BLaER1 treated with 17β-estradiol and CSF1 and Interleukin-3, amounts not matched to agents 10 nM and 100 nM (cell line): ENCODE measurements at regions not wholly inside any gene's neighbourhood (a gene's known extent, or its start where the extent isn't known, plus 50 kb on each side); places are given as distances from the start of the nearest gene placed in this dataset.

ENCODE experiments used
- H3K27ac ChIP-seq, 11 experiments: shearing (Covaris generic); formaldehyde crosslinking; 2 replicates each; pipeline ENCODE4 v1.8.1; 2022
- H3K27me3 ChIP-seq, 11 experiments: shearing (Covaris generic); formaldehyde crosslinking; 2 replicates each; pipeline ENCODE4 v1.8.1; 2022
- H3K36me3 ChIP-seq, 11 experiments: shearing (Covaris generic); formaldehyde crosslinking; 2 replicates each; pipeline ENCODE4 v1.8.1; 2022
- H3K4me1 ChIP-seq, 10 experiments: shearing (Covaris generic); formaldehyde crosslinking; 2 replicates each; pipeline ENCODE4 v1.8.1; 2022
- H3K4me2 ChIP-seq, 11 experiments: shearing (Covaris generic); formaldehyde crosslinking; 2 replicates each; pipeline ENCODE4 v1.8.1; 2022
- H3K4me3 ChIP-seq, 10 experiments: shearing (Covaris generic); formaldehyde crosslinking; 2 replicates each; pipeline ENCODE4 v1.8.1; 2022
- H3K9ac ChIP-seq, 11 experiments: shearing (Covaris generic); formaldehyde crosslinking; 2 replicates each; pipeline ENCODE4 v1.8.1; 2022
- H3K9me3 ChIP-seq, 11 experiments: shearing (Covaris generic); formaldehyde crosslinking; replicated peaks in 1 of 11; 2 replicates each; pipeline ENCODE4 v1.8.1; 2022
- H4K20me1 ChIP-seq, 11 experiments: shearing (Covaris generic); formaldehyde crosslinking; 2 replicates each; pipeline ENCODE4 v1.8.1; 2022
- Cebpa-rat ChIP-seq, 11 experiments: shearing (Covaris generic); IDR thresholded peaks; 2 replicates each; pipeline ENCODE4 v1.8.1; 2022

DNA sequence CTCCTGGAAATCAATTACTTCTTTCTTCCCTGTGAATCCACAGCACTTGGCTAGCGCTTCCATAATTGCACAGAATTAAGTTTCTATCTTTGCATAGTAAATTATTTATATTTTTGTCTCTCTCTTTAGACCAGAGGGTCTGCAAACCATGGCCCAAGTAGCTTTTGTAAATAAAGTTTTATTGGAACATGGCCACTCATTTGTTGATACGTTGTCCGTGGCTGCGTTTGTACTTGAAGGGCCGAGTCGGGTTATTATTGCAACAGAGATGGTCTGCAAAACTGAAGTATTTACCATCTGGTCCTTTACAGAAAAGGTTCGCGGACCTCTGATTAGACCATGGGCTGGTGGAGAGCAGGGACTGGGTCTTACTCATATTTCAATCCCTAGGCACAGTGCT, 102.5 kb downstream of the RPLP1 start:
- H3K4me2 ChIP-seq, result no peak overlapping the region
- no peaks in the 10 kb centered on the region; a peak in 1 of 22 replicates for H4K20me1 ChIP-seq
- TF ChIP-seq Cebpa-rat (IDR thresholded peaks at IDR 0.05), result no peak
- no peaks in the 10 kb centered on the region for H3K27me3 ChIP-seq
- no peak overlapping the region for H3K27ac ChIP-seq
- H3K9ac ChIP-seq, result no peak overlapping the region
- no peaks in the 10 kb centered on the region for H3K36me3 ChIP-seq
- peaks cover 17 to 26% (median 21%) of the 10 kb centered on the region in 11 experiments for H3K9me3 ChIP-seq
- H3K4me1 ChIP-seq, result peaks cover 0 to 13% (median 5%) of the 10 kb centered on the region in 10 experiments; a peak in 9 of 20 replicates
- no peak overlapping the region for H3K4me3 ChIP-seq

DNA sequence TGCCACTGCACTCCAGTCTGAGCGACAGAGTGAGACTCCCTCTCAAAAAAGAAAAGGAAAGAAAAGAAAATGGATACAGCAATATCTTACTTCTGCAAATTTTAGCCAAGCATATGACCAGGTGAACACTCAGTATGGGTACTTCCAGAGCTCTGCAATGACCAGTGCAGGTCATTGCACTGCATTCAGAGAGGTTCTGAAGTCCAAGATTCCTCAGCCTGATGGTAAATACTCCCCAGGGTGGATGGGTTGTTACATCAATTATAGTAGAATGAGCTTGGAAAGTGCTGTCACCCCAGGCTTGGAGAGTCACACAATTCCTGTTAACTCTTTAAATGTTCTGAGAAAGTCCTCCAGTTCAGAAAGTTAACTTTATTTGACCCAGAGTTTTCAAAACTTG, 103.7 kb downstream of the RPLP1 start:
- H3K9ac ChIP-seq, result no peak overlapping the region
- no peaks in the 10 kb centered on the region for H3K27me3 ChIP-seq
- H4K20me1 ChIP-seq, result no peaks in the 10 kb centered on the region; a peak in 1 of 22 replicates
- peaks cover 13 to 20% (median 16%) of the 10 kb centered on the region in 11 experiments for H3K9me3 ChIP-seq
- no peak for TF ChIP-seq Cebpa-rat (IDR thresholded peaks at IDR 0.05)
- no peaks in the 10 kb centered on the region for H3K36me3 ChIP-seq
- H3K27ac ChIP-seq, result no peak overlapping the region
- H3K4me3 ChIP-seq, result no peak overlapping the region
- no peak overlapping the region for H3K4me2 ChIP-seq
- peaks cover 0 to 10% (median 2%) of the 10 kb centered on the region in 10 experiments; a peak in 4 of 20 replicates for H3K4me1 ChIP-seq

DNA sequence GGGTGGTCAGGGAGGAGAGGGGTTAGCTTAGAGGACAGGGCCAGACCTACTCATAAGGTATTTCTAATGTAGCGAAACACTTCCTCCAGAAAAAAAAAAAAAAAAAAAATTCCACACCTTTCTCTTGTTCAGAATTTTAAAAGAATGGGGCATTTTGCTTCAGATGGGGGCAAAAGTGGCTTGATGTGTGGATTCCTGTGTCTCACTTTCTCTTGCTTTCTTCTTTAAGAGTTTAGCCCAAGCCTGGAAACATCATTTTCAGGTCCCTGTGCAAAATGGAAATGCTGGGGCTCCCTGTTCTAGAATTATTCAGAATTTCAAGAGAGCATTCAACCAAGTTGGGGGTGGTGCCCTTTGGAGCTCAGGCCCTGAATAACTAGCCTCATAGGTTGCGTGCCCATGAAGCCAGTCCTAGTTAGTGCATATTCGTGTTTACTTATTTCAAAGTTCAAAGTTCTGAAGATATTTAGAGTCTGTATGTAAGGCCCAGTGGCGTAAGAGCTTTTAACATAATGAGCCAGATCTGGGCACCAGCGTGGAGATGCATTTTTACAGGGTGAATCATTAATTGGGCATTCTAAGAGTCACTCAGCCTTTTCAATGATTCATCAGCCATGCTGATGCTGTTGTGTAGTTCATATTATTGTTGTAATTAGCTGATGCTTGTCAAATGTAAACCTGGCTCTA, 104.5 kb downstream of the RPLP1 start:
- Histone ChIP-seq H3K36me3 (no peaks in the 10 kb centered on the region), H3K9me3 (peaks cover 5 to 11% (median 7%) of the 10 kb centered on the region in 11 experiments), H3K4me1 (peaks cover 0 to 10% (median 2%) of the 10 kb centered on the region in 10 experiments; a peak in 4 of 20 replicates), H3K9ac (no peak overlapping the region), H3K4me2 (peak overlapping the region in 4 of 11 experiments; percentile 0 to 31 (median 12); a peak in 2 of 22 replicates), H3K27ac (no peak overlapping the region), H3K27me3 (no peaks in the 10 kb centered on the region), H4K20me1 (no peaks in the 10 kb centered on the region; a peak in 1 of 22 replicates), H3K4me3 (no peak overlapping the region)
- no peak for TF ChIP-seq Cebpa-rat (IDR thresholded peaks at IDR 0.05)

DNA sequence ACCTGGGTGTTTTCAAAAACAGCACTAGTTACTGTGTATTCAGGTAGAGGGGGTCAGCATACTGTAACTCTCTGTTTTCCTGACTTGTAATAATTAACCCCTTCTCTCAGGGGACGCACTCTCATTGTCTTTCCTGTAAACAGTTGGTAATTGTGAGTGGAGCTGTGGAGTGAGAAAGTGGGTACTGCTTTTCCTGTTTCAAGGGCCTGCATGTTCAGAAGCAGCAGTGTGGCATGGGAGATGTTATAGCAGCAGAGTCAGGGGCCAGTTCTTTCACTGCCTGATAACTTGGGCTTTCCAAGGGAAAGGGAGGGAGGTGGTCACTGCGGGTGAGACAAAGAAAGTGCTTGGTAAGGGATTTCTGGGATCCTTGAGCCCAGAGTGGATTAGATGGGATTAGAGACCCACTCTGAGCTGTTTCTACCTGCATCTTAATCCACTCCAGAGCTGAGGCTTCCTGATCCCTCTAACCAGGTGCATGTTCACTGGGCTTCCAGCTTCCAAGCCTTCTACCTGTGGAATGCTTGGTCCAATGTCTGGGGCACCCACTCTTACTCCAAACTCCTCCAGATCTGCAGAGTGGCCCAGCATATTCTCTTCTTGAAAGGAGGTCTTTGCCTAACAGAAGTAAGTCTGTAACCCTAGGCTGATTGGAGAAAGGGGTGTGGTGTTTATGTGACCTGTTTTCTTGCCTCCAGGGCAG, 105.2 kb downstream of the RPLP1 start:
- H3K27ac ChIP-seq, result no peak overlapping the region
- H3K4me2 ChIP-seq, result peak overlapping the region in 4 of 11 experiments; percentile 0 to 31 (median 12); a peak in 4 of 22 replicates
- H3K9me3 ChIP-seq, result peaks cover 0 to 5% (median under 1%) of the 10 kb centered on the region in 11 experiments; a peak in 8 of 22 replicates
- no peaks in the 10 kb centered on the region for H3K27me3 ChIP-seq
- TF ChIP-seq Cebpa-rat (IDR thresholded peaks at IDR 0.05), result no peak
- no peaks in the 10 kb centered on the region for H3K36me3 ChIP-seq
- H4K20me1 ChIP-seq, result no peaks in the 10 kb centered on the region; a peak in 1 of 22 replicates
- no peak overlapping the region for H3K9ac ChIP-seq
- H3K4me3 ChIP-seq, result no peak overlapping the region
- peaks cover 0 to 12% (median 4%) of the 10 kb centered on the region in 10 experiments; a peak in 7 of 20 replicates for H3K4me1 ChIP-seq

DNA sequence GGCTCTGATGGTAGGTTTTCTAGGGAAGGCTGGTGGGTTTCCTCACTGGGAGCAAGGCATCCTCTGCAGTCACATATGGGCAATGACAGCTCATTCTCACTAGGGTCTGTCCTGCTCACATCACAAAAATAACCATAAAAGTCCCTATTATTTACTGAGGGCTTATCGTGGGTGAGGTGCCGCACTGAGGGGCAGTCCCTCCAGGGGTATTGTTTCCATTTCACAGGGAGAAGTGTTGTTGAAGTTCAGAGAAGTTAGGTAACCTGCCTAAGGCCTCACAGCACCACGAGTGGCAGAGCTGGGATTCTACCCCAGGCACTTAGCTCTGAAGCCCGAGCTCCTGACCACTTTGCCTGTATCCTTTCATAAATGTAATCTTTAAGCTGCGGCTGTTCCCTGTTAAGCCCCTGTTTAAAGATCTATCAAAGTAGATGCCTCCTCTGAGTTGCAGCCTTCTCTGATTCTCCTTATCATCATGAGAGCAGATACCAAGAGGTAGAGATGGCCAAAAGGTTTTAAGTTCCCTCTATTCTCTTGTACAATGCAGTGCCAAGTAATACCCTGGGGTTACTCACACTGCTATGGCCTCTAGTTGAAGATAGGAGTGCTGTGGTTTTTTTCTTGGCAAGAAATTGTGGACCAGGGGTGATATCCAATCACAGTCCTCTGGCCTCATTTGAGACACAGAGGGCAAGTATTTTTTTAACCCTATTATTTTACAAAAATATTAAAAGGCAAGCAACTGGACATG, 107.0 kb downstream of the RPLP1 start:
- no peak overlapping the region for H3K27ac ChIP-seq
- no peaks in the 10 kb centered on the region for H3K27me3 ChIP-seq
- H3K4me1 ChIP-seq, result peaks cover 0 to 17% (median 6%) of the 10 kb centered on the region in 10 experiments; a peak in 7 of 20 replicates
- no peak overlapping the region for H3K9ac ChIP-seq
- no peaks in the 10 kb centered on the region for H3K36me3 ChIP-seq
- TF ChIP-seq Cebpa-rat (IDR thresholded peaks at IDR 0.05), result no peak
- no peak overlapping the region for H3K4me3 ChIP-seq
- H4K20me1 ChIP-seq, result no peaks in the 10 kb centered on the region; a peak in 1 of 22 replicates
- no peaks in the 10 kb centered on the region for H3K9me3 ChIP-seq
- no peak overlapping the region for H3K4me2 ChIP-seq

DNA sequence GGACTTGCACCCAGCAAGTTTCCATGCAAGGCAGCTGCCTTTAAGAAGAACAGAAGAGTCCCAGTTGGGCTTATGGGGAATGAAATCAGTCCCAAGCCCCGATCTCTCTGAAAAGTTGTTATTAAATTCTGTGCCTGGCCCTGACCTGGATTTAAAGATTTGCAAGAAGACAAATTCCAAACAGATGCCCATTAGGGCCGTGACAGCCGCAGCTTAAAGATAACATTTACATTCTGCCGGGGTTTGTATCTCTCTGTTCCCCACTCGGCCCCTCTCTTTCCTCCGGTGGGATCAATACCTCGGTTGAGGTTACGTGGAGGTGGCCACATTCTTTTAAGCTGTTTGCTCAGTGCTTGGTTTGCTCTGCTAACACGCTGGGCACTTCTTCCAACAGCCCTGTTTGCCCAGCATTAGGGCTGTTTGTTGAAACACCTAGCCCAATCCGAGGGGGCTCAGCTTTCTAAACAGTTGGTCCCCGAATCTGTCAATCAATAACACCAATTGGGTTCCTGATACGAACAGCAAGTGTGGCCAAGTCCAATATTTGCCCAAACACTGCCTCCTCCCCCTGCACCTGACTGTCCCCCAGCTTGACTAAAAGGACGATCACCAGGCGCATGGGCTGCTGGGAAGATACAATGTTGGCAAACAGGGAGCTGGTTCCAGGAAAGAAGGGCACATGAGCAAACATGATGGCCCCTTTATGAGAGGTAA, 108.6 kb downstream of the RPLP1 start:
- H3K9ac ChIP-seq, result no peak overlapping the region
- H3K4me2 ChIP-seq, result no peak overlapping the region
- H3K9me3 ChIP-seq, result no peaks in the 10 kb centered on the region
- H4K20me1 ChIP-seq, result no peaks in the 10 kb centered on the region; a peak in 1 of 22 replicates
- no peak overlapping the region for H3K4me3 ChIP-seq
- no peak overlapping the region for H3K27ac ChIP-seq
- TF ChIP-seq Cebpa-rat (IDR thresholded peaks at IDR 0.05), result no peak
- H3K4me1 ChIP-seq, result peaks cover 0 to 17% (median 6%) of the 10 kb centered on the region in 10 experiments; a peak in 7 of 20 replicates
- no peaks in the 10 kb centered on the region for H3K27me3 ChIP-seq
- H3K36me3 ChIP-seq, result no peaks in the 10 kb centered on the region

DNA sequence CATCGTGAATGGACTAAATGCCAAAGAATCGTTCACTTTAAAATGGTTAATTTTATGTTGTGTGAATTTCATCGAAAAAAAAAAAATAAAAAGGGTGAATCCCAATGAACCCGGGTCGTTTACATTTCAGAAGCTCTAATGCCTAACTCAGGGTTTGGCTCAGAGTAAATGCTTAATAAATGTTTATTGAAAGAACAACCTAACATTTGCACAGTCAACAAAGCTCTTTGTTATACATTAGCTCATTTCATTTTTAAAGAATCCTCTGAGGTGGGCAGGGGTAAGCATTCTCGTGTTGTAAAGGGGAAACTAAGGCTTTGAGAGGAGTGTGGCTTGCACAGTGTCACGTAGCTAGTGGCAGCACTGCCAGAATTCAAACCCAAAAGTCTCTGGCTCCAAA, 109.5 kb downstream of the RPLP1 start:
- H3K4me1 ChIP-seq, result peaks cover 0 to 17% (median 6%) of the 10 kb centered on the region in 10 experiments; a peak in 7 of 20 replicates
- no peak overlapping the region for H3K9ac ChIP-seq
- TF ChIP-seq Cebpa-rat (IDR thresholded peaks at IDR 0.05), result no peak
- H3K4me3 ChIP-seq, result no peak overlapping the region
- no peaks in the 10 kb centered on the region for H3K27me3 ChIP-seq
- no peaks in the 10 kb centered on the region for H3K9me3 ChIP-seq
- H3K4me2 ChIP-seq, result no peak overlapping the region
- H3K36me3 ChIP-seq, result no peaks in the 10 kb centered on the region
- no peaks in the 10 kb centered on the region; a peak in 1 of 22 replicates for H4K20me1 ChIP-seq
- no peak overlapping the region for H3K27ac ChIP-seq

DNA sequence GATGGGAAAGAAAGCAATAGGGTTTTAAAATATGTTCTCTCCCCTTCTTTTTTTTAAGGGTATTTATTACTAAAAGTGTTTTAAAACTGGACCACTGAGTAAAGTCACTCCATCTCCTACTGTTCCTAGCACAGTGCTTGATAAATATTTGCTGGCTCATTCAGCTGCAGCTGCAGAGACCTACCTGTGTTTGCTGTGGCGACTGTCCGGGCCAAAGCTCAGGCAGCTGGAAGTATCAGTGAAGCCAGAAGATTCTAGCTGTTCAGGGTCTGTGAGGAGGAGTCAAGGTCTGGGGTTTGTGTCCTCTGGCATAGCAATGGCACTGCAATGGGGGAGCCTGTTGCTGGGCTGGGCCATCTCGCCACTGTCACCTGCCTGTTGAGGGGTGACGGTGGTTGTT, 109.9 kb downstream of the RPLP1 start:
- no peak overlapping the region for H3K4me3 ChIP-seq
- peaks cover 0 to 15% (median 6%) of the 10 kb centered on the region in 10 experiments; a peak in 7 of 20 replicates for H3K4me1 ChIP-seq
- peak overlapping the region in 4 of 11 experiments; percentile 13 to 36 (median 22); a peak in 4 of 22 replicates for H3K4me2 ChIP-seq
- H3K36me3 ChIP-seq, result no peaks in the 10 kb centered on the region
- no peak overlapping the region for H3K9ac ChIP-seq
- H3K27ac ChIP-seq, result no peak overlapping the region
- no peaks in the 10 kb centered on the region for H3K9me3 ChIP-seq
- no peak for TF ChIP-seq Cebpa-rat (IDR thresholded peaks at IDR 0.05)
- no peaks in the 10 kb centered on the region; a peak in 1 of 22 replicates for H4K20me1 ChIP-seq
- H3K27me3 ChIP-seq, result no peaks in the 10 kb centered on the region
